Left colon (tissue), 2 donors: ENCODE measurements at regions not wholly inside any gene's neighbourhood (a gene's known extent, or its start where the extent isn't known, plus 50 kb on each side); places are given as distances from the start of the nearest gene placed in this dataset.

Experiments
- ATAC-seq: fragments of 200-7000 bp; cut with Tn5 transposase; one replicate; pipeline ENCODE4 v1.9.1; 2020; ENCODE audit warnings: mild to moderate bottlenecking, moderate library complexity
- DNase-seq, 2 donors: peaks; one replicate each; pipeline ENCODE4 v3.0.0-alpha.2; 2020
- intact Hi-C, 2 donors: fragments of 100-400 bp; cut with DNase I in 1 of 2; cut with micrococcal nuclease in 1 of 2; formaldehyde crosslinking; loops; one replicate each; pipeline versions ENCODE4 v1.11.2 to v1.14.0; 2022; cut with DNase I, micrococcal nuclease
- donor health status: DM: no; HTN: no; CAD: no.
- donor health status: DM: yes; HTN: yes; CAD: no.

DNA sequence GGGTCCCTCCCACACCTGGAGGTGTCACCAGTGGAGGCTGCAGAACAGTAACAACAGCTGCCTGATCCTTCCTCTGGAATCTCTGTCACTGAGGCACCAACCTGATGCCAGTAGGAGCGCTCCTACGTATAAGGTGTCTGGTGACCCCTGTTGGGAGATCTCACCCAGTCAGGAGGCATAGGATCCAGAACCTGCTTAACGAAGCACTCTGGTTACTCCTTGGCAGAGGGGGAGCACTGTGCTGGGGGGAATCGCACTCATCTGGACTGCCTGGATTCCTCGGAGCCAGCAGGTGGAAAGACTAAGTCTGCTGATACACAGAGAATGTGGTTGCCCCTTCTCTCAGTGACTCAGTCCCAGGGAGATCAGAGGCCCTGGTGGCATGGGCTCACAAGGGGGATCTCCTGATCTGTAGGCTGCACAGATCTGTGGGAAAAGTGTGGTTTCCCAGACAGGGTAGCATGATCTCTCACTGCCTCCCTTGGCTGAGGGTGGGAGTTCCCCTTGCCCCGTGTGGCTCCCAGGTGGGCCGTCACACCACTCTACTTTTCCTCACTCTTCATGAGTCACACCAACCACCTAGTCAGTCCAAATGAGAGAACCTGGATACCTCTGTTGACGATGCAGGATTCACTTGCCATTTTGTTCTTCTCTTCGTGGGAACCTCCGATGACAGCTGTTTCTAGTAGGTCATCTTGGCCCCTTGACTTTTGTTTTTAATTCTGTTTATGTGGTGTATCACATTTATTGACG lies 305.9 kb downstream of the IDS start:
- ATAC-seq (no peak), DNase-seq (no peak)
- intact Hi-C loops, result no loop called here

DNA sequence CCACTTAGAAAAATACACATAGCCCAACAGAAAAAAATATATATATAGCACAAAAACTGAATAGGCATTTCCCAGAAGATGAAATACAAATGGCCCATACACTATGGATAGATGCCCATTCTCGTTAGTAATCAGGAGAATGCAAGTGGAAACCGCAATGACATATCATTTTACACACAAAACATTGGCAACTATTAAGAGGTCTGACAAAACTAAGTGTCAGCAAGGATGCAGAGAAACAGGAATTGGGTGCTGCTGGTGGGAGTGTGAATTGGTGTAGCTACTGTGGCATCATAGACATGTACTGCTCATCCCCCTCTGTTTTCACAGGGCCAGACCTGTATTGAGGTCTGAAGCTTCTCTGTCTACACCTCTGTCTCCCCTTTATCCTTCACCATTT lies 320.0 kb downstream of the IDS start:
- intact Hi-C loops, result no loop called here
- no peak for ATAC-seq
- DNase-seq, result no peak

DNA sequence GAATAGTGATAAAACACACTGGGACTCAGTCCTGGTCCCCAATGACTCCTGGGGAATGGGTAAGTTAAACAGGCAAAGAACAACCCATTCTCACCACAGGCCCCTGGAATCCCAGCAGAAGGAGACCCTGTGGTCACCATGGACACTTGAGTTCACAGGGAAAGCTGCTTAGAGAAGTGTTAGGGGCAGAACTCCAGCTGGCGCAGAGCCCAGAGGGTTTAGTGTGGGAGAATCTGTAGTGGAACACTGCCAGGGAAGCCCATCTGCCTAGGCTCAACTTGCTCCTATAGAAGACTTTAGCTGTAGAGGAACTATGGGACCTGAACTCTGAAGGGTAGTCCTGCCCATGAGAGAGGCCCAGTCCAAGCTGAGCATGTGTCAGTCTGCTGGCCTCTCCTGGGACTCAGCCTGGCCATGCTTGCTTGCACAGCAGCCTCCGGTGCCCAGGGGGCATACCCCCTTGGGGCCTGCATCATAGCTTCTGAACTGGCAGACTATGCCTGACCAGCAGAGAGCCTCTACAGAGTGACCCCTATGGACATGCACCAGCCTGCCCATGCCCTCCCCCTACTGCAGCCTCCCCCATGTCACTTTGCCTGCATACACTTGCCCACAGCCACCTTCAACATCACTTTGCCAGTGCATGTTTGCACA lies 343.5 kb downstream of the IDS start:
- ATAC-seq, result no peak
- no peak for DNase-seq
- intact Hi-C loops, result no loop called here

DNA sequence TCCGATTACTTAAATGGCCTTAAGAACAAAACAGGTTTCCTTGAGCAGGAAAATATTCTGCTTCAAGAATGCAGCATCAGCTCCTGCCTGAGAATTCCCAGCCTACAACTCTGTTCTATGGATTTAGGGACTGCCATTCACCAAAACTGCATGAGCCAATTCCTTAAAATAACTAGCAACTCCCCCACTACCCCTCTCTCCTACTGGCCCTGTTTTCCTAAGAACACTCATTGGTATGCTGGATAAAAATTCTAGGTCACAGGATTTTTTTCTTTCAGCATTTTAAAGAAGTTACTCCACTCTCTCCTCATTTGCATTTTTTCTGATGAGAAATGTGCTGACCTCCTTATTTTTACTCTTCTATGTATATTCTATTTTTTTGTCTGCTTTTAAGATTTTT lies 347.1 kb downstream of the IDS start:
- DNase-seq (no peak), ATAC-seq (no peak)
- intact Hi-C loops, result no loop called here

DNA sequence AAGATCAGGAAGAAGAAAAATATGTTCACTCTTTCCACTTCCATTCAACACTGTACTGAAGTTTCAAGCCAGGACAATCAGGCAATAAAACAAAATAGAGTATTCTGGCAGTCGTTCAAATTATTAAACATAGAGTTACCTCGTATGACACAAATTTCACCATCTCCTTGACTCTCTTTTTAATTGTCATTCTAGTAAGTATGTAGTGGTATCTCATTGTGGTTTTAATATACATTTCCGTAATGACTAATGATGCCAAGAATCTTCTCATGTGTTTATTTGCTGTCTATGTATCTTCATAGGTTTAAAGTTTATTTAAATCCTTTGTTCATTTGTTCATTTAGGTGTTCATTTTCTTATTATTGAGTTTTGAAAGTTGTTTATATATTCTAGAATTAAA lies 352.2 kb downstream of the IDS start:
- DNase-seq (no peak), ATAC-seq (no peak)
- intact Hi-C loops, result no loop called here

DNA sequence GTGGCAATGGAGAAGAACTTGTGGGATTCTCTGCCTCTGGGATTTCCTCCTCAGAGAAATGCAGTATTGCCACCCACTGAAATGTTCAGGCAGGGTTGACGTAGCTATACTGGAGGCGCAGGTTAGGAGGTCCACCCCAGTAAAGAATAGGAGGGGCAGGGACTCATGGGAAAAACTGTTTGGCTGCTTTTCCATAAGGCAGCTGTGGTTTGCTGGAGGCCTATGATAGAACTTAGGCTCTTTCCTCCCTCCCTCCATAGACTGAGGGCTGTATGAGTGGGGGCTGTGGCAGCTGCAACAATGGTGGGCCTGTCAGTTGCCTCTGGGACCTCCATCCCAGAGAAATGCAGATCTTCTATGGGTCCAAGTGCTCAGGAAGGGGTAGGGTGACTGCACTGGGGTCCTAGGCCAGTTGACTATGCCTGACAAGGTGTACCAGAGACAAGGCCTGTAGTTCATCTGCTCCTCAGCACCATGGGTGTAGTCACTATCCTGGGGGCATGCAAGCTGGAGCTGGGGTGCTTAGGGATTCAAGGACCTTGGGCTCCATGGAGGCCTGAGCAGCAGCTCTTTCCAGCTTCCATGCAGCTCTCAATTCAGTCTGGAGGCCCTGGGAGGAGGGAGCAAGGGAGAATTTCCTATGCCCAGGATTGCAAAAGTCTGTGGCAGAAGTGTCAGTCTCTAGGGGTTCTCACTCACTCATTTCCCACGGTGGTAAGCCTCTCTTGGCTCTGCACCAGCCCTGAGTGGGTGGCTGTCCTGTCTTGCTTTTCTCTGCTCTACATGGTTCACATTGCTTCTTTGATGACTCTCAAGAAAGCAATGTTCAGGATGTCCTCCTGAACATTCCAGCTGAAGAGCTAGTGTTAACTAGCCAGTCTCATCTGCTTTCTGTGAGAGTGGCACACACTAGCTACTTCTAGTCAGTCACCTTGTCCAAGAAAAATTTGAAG lies 353.0 kb downstream of the IDS start:
- intact Hi-C loops, result no loop called here
- no peak for DNase-seq

DNA sequence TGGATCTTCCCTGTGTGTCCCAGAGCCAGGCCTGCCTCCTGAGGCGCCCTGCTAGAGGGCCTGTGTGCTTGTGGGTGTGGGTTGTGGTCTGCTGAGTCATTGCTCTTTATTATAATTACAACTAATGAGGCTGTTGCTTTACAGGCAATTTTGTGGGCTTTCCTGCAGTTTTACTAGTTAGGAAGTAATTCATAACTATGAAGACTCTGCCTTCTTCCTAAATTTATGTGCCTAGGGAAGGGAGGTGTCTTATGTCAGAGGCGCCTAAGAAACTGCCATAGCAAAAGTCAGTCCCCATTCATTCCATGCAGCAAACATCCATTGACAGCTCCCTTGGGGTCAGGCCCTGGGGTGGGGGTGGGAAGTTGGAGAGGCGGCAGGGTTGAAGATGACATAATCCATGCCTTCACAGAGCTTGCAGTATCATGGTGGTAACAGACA lies 359.2 kb downstream of the IDS start:
- intact Hi-C loops, result no loop called here
- DNase-seq (no peak), ATAC-seq (no peak)

More for the DNA sequence above, 353.0 kb downstream of the IDS start:
- ATAC-seq, result no peak

DNA sequence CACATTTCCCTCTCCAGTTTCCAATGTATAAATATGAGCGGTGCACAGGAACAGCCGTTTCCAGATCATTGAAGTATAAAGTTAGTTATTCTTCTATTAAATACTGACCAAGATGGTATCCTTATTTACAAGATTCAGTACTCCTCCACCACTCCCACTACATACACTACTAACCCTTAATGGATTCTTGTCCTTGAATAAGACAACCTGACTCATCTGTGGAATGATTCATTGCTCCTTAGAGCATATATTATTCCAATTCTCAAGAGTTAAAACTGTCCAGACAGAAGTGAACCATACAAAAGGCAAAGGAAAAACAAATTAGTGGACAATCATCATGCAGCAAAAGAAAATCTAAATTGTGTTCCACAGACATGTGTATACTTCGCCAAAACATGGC lies 373.3 kb downstream of the IDS start:
- ATAC-seq (no peak), DNase-seq (no peak)
- intact Hi-C loops, result no loop called here

DNA sequence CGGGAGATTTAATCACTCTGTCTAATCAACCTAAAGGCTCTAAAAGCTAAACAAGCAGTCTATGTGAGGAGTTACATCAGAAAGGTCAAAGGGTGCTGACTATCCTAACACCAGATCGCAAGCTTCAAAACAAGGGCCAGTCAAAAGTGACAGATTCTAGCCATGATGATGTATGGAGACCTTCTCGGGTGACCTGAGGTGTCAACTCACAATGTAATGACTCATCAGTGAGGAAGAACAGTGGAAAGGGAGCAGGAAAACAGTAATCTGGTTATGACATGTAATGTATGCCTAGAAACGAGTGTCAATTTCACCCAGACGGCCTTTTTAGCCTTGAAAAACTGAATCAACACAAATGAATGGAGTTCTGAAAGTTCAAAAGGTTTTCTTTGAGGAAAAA lies 375.3 kb downstream of the IDS start:
- ATAC-seq (no peak), DNase-seq (no peak)
- intact Hi-C loops, result no loop called here

DNA sequence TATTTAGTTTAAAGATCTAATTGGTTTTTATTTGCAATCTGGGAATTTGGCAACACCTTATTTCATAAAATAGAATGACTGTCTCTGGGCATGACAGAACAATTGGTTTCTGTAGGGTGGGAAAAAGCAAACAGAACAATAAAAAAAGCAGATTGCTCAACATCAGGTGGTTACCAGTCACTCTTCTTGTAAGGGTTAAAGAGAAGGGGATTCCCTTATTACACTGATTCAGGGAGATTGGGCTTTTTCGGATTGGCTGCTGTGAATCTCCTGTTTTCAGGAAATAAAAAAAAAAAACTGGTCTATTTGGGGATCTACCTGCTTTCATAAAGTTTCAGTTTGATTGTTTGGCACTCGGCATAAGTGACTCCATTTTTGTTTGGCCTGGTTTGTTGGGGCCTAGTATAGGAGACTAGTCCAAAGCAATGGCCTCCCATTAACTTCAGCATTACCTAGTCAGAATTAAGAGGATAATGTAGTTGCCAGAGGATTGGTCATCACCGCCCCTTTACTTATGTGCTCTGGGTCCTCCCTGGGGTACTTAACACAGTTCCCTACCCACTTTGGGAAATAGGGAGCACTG lies 380.5 kb downstream of the IDS start:
- intact Hi-C loops, result no loop called here
- ATAC-seq (no peak), DNase-seq (no peak)

DNA sequence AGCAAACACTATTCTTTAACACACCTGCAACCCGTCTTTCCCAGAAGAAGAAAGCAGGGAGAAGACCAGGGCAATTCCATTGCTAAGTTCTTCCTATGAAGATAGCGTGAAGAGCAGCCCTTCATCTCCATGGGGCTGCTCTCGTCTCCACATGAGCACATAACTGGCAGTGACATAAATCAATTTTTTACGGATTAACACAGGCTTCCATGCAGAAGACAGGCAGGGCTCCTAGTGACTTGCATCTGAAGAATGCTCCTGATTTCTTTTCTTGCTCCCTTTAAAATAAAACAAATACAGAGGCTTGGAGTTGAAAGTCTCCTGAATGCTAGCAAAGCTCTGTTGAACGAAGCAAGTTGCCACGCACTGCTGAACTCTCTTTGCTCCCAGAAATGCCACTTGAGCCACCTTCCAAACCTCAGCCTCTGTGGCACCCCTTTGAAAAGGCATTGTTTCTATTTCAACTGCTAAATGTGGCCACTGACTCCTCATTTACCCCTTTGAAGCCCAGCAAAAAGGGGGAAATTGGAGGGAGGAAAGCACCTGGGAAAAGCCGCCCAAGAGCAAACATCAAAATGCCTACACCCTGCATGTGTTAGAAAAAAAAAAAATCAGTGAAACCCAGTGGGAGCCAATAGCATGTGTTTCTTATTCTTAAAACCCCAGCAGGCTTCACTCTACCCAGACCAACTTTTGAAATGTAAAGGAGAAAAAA lies 383.7 kb downstream of the IDS start:
- ATAC-seq (no peak), DNase-seq (no peak)
- intact Hi-C loops, result no loop called here

DNA sequence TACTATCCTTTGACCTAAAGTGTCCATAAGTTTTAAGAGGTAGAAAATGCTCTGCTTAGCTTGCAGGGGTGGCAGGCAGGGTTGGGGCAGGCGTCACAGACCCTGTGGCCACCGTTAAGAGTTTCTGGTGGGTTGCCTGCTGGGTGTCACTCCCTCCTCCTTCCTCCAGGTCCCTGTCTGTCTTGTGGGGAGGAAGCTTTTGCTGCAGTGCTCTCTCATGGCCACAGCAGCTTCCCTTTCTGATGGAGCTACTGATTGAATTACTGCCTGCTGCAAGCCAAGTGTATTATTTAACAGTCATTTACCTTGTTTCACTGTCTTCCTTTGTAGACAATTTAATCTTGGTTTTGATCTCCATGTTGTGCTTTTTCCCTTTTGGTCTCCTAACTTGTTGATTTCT lies 384.6 kb downstream of the IDS start:
- ATAC-seq (no peak), DNase-seq (no peak)
- intact Hi-C loops, result no loop called here

DNA sequence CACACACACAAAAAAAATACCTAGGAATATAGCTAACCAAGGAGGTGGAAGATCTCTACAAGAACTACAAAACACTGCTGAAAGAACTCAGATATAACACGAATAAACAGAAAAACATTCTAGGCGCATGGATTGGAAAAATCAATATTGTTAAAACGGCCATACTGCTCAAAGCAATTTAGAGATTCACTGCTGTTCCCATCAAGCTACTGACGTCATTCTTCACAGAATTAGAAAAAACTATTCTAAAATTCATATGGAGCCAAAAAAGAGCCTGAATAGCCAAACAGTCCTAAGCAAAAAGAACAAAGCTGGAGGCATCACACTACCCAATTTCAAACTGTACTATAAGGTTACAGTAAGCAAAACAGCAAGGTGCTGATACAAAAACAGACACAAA lies 390.2 kb downstream of the IDS start:
- DNase-seq, result no peak
- no peak for ATAC-seq
- intact Hi-C loops, result no loop called here

DNA sequence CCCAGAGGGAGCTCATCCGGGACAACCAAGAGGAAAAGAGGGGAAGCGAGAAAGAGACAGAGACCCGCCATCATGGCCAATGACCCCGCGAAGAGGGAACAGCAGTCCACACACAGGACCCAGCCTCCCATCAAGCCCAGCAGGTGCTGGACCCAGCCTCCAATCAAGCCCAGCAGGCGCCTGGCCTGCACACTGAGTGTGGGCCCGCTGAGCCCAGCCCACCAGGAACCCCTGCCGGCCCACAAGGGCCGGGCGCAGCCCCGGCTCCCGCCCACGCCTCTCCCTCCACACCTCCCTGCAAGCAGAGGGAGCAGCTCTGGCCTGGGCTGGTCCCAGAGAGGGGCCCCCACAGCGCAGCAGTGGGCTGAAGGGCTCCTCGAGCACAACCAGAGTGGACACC lies 391.1 kb downstream of the IDS start:
- no peak for DNase-seq
- ATAC-seq, result no peak
- intact Hi-C loops, result no loop called here

DNA sequence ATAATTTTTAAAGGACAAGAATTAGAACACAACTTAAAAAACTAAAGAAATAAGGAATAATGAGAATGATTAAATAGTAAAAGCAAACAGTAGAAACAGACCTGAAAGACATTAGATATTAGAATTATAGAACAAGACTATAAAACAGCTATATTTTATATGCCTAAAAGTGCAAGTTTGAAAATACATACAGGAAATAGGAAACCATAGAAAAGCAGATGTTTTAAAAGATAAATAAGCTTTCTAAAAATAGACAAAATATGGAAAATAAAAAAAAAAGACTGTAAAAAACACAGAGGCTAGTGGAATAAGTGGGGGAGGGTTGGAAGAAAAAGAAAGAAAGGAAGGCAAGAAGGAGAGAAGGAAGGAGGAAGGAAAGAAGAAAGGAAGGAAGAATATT lies 407.3 kb downstream of the IDS start:
- intact Hi-C loops, result no loop called here
- DNase-seq, result no peak
- ATAC-seq, result no peak

DNA sequence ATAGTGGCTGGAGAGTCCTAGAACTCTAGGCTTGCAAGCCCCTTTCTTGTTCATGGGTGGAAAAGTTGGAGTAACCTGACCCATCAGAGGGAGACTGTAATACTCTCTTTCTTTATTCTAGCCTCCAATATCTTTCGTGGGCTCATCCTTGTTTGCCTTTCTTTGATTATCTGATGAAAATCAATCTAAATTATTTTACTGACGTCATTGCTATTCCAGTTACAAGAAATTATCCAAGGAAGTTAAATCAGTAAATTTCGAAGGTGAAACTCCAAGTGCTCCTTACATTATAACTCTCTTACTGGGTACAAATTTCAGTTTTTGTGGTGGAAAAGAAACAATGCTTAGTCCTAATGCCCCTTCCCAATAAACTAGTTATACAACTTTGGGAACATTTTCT lies 412.9 kb downstream of the IDS start:
- intact Hi-C loops, result no loop called here

DNA sequence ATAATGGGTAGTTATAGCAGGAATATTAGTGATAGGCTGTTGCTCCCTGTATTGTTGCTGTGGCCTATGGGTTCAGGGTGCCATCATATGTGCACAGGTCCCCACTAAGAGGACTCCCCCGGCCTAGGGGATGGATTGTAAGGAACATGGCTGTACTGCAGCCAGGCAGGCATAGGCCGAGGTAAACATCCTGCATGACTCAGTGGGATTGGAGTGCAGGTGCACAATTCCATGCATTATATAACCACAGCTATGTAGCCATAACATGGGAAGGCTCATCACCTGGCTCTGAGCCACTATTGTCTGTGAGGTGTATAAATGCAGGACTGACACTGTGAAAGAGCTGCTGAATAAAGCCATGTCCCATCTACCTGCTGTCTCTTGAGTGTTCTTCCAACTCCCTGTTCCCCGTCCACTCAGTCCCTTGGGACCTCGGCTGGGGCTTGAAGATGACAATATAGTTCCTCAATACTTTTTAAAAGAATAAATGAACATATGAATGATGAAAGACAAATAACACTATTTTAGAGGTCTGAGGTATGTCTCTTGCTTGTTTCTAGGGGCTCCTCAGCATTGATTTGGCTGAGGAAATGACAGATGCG lies 425.2 kb downstream of the IDS start:
- ATAC-seq (no peak), DNase-seq (no peak)
- intact Hi-C loops, result no loop called here

More for the DNA sequence above, 412.9 kb downstream of the IDS start:
- ATAC-seq (no peak), DNase-seq (no peak)

DNA sequence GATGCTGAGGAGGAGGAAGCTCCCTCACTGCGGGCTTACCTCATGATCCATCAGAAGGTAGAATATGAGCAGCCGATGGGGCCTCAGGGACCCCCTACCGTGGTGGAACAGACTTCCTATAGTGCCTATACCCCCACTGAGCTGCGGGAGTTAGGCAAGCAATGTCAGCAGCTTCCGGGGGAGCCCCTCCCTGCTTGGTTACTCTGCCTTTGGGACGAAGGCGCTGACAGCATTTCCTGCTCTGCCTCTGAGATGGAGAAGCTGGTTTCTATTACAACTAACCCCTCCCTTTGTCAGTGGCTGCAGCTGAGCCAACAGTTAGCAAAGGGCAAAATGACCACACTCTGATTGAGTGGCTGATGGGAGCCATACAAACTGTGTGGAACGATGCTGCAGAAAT lies 430.7 kb downstream of the IDS start:
- ATAC-seq (no peak), DNase-seq (no peak)

More for the DNA sequence above, 430.7 kb downstream of the IDS start:
- intact Hi-C loops, result no loop called here
